ENCODE measurements at regions not wholly inside any gene's neighbourhood (a gene's known extent, or its start where the extent isn't known, plus 50 kb on each side); places are given as distances from the start of the nearest gene placed in this dataset.

DNA sequence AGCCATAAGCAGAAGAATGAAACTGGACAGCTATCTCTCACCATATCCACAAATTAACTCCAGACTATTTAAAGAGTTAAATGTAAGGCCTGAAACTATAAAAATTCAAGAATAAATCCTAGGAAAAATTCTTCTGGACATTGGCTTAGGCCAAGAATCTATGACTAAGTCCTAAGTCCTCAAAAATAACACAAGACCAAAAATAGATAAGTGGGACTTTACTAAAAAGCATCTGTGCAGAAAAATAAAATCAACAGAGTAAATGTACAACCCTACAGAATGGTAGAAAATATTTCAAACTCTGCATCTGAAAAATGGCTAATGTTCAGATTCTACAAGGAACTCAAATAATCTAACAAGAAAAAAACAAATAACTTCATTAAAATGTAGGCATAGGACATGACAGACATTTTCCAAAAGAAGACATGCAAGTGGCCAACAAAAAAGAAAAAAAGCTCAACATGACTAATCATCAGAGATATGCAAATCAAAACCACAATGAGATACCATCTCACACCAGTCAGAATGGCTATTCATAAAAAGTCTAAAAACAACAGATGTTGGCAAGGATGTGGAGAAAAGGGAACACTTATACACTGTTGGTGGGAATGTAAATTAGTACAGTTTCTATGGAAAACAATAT is 61.0 kb upstream of the PPFIA2 start:
- TF ChIP-seq, protein P1, sequence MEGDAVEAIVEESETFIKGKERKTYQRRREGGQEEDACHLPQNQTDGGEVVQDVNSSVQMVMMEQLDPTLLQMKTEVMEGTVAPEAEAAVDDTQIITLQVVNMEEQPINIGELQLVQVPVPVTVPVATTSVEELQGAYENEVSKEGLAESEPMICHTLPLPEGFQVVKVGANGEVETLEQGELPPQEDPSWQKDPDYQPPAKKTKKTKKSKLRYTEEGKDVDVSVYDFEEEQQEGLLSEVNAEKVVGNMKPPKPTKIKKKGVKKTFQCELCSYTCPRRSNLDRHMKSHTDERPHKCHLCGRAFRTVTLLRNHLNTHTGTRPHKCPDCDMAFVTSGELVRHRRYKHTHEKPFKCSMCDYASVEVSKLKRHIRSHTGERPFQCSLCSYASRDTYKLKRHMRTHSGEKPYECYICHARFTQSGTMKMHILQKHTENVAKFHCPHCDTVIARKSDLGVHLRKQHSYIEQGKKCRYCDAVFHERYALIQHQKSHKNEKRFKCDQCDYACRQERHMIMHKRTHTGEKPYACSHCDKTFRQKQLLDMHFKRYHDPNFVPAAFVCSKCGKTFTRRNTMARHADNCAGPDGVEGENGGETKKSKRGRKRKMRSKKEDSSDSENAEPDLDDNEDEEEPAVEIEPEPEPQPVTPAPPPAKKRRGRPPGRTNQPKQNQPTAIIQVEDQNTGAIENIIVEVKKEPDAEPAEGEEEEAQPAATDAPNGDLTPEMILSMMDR (IDR thresholded peaks at IDR 0.05), result no peak
- TF ChIP-seq ZFX (IDR thresholded peaks at IDR 0.05; ENCODE audit: borderline replicate concordance), result no peak

Measured in 22Rv1 (cell line).